ENCODE measurements at regions not wholly inside any gene's neighbourhood (a gene's known extent, or its start where the extent isn't known, plus 50 kb on each side); places are given as distances from the start of the nearest gene placed in this dataset.

- no peak for DNase-seq (ENCODE audit: low read depth)
- TF ChIP-seq, protein P1, sequence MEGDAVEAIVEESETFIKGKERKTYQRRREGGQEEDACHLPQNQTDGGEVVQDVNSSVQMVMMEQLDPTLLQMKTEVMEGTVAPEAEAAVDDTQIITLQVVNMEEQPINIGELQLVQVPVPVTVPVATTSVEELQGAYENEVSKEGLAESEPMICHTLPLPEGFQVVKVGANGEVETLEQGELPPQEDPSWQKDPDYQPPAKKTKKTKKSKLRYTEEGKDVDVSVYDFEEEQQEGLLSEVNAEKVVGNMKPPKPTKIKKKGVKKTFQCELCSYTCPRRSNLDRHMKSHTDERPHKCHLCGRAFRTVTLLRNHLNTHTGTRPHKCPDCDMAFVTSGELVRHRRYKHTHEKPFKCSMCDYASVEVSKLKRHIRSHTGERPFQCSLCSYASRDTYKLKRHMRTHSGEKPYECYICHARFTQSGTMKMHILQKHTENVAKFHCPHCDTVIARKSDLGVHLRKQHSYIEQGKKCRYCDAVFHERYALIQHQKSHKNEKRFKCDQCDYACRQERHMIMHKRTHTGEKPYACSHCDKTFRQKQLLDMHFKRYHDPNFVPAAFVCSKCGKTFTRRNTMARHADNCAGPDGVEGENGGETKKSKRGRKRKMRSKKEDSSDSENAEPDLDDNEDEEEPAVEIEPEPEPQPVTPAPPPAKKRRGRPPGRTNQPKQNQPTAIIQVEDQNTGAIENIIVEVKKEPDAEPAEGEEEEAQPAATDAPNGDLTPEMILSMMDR (conservative IDR thresholded peaks at IDR 0.05; ENCODE audit: control insufficient read depth, insufficient read depth, low read depth, low read length): no peak
- H3K4me3 ChIP-seq (ENCODE audit: control insufficient read depth, low read depth, low read length): no peak overlapping the region
Observed at GRCh38 chr9:14406463-14406862, 92.5 kb upstream of the NFIB start.

GRCh38 chr9:14405176-14405706 lies 91.3 kb upstream of the NFIB start:
- no peak for DNase-seq (ENCODE audit: low read depth)
- H3K4me3 ChIP-seq (ENCODE audit: control insufficient read depth, low read depth, low read length): no peak overlapping the region
- TF ChIP-seq, protein P1 (conservative IDR thresholded peaks at IDR 0.05; ENCODE audit: control insufficient read depth, insufficient read depth, low read depth, low read length): no peak

GRCh38 chr9:14403081-14403480 lies 89.1 kb upstream of the NFIB start:
- TF ChIP-seq, protein P1 (conservative IDR thresholded peaks at IDR 0.05; ENCODE audit: control insufficient read depth, insufficient read depth, low read depth, low read length): no peak
- H3K4me3 ChIP-seq (ENCODE audit: control insufficient read depth, low read depth, low read length): no peak overlapping the region
- no peak for DNase-seq (ENCODE audit: low read depth)

DNA sequence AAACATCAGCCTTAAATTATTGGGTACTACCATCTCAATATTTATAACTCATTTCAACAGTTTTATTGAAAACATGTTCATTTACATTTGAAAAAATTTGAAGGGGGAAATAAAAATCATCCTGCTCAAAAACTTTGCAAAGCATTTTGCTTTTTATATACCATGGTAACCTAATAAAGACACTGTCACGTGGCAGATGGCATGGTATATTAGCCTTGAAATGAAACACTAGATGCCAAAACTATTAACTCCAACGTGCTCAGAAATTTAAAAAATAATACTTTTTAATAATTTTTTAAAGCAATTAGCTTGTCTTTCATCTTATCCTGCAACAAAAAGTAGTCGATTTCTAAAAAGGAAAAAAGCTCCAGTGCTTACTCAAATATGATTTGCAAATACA lies 88.6 kb upstream of the NFIB start:
- no peak for DNase-seq (ENCODE audit: low read depth)
- TF ChIP-seq, protein P1 (conservative IDR thresholded peaks at IDR 0.05; ENCODE audit: control insufficient read depth, insufficient read depth, low read depth, low read length): no peak
- no peak overlapping the region for H3K4me3 ChIP-seq (ENCODE audit: control insufficient read depth, low read depth, low read length)

GRCh38 chr9:14401911-14402310 lies 88.0 kb upstream of the NFIB start:
- TF ChIP-seq, protein P1 (conservative IDR thresholded peaks at IDR 0.05; ENCODE audit: control insufficient read depth, insufficient read depth, low read depth, low read length): no peak
- no peak overlapping the region for H3K4me3 ChIP-seq (ENCODE audit: control insufficient read depth, low read depth, low read length)
- DNase-seq (ENCODE audit: low read depth): no peak

DNA sequence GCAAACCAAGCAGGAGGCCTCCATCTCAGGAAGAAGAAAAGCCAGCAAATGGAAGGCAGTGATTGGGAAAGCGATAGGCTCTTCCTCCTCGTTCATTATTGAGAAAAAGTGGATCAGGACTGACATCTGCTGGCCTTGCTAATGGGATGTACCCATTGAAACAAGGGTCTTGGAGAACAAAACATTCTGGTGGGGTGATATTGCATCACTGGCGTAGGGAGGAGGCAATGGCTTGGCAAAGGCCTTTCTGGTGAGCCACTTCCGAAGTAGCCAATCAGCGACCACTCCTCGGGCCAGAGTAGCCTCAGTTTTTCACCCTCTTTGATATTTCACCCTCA lies 86.7 kb upstream of the NFIB start:
- no peak overlapping the region for H3K4me3 ChIP-seq (ENCODE audit: control insufficient read depth, low read depth, low read length)
- peak; percentile 95 for DNase-seq (ENCODE audit: low read depth)
- TF ChIP-seq, protein P1 (conservative IDR thresholded peaks at IDR 0.05; ENCODE audit: control insufficient read depth, insufficient read depth, low read depth, low read length): peak; percentile 69
